NCI-H146 treated with DMSO at 0.1 percent for 48 hours (cell line): ENCODE measurements at regions not wholly inside any gene's neighbourhood (a gene's known extent, or its start where the extent isn't known, plus 50 kb on each side); places are given as distances from the start of the nearest gene placed in this dataset.

Experiments
- DNase-seq: peaks from one replicate; lab custom pipeline; 2025; ENCODE audit not compliant: unreplicated experiment; lab: John Stamatoyannopoulos, UW

DNA sequence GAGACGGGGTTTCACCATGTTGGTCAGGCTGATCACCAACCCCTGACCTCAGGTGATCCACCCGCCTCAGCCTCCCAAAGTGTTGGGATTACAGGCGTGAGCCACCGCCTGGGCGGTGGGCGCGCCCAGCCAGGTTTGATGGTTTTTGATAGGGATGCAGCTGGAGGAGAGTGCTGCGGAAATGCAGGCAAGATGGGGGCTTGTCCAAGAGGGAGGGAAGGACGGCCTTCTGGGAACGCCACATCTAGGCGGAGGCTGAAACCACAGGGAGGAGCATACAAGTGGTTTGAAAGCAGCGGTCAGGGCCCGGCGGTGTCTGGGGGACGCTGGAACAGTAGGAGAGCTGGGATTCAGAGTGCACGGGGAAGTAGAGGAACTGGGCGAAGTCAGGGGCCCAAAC is 134.6 kb downstream of the VRK1 start:
- no peak for DNase-seq

DNA sequence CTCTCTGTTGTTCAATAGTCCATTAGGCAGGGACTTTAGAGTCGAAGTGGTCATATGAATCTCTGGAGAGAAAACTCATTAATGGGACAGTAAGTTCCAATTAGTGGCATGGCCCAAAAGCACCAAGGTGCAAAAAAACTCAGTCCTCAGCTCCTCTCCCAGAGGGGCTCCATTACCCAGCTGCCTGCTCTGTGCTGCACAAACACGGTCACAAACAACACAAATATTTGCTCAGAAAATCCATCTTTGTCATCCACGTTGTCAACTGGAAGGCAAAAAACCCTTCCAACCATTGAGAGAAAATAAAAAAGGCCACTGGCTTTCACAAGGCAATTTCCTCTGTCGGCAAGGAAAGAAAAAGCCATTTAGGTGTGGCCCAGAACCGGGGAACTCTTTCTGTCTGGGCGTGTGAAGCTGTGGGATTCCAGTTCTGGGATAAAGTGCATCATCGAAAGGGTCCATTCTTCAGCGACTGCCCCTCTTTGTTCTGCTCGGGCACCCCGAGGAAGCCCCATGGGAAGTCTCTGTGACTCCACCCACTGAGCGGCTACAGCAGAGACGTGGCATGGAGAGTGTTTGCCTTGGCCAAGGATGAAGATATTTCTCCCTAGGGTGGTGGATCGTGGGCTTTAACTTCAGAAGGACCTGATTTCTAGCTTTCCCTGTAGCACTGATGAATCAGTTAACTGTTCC is 137.6 kb downstream of the VRK1 start:
- DNase-seq = no peak

GRCh38 chr14:96938946-96939345 is 141.8 kb downstream of the VRK1 start:
- DNase-seq = no peak

GRCh38 chr14:96940009-96940408 is 142.8 kb downstream of the VRK1 start:
- no peak for DNase-seq

DNA sequence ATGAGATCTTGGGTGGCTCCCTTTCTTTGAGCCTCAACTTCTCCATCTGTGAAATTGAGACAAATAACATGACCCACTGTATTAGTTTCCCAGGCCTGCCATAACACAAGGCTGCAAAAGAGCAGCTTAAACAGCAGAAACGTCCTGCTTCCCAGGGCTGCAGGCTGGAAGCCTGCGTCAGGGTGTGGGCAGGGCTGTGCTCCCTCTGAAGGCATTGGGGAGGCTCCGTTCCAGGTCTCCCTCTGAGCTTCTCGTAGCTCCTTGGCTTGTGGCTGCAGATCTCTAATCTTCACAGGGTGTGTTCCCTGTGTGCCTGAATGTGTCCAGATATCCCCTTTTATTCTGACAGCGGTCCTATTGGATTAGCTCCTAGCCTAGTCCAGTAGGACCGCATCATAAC is 147.1 kb downstream of the VRK1 start:
- DNase-seq = no peak

GRCh38 chr14:96945721-96946120 is 148.5 kb downstream of the VRK1 start:
- DNase-seq = no peak

DNA sequence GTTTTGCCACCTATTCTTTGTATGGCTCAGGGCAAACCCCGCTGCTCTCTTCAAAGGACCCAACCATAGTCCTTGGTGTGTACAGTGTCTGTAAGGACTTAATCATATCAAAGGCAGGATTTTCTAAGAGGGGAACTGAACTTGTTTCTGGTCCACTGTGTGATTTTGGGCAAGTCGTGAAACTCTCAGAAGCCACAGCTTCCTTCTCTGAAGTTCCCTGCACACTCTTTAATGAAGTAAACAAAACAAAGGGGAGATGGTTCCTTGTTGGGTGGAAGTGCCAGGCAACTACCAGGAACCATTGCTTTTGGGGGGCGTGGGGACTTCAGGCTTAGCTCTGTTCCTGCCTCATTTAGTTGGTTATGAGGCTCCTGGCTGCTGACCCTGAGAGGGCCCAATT is 152.4 kb downstream of the VRK1 start:
- no peak for DNase-seq

DNA sequence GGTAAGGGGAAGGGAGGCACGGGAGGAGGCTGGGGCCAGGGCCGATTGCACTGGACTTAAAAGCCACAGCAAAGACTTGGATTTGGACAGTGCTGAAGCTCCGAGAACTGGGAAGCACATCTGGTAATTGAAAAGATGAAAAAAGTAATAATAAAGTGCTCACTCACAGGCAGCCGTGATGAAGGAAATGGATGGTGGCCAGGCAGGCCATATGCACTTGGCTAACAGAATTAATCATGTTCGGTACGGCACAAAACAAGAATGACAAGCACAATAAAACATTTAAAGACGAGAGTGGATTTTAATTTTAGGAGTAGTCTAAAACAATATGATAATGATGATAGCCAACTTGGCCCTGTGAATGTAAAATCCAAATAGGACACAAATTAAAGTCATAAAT is 154.3 kb downstream of the VRK1 start:
- DNase-seq = no peak

DNA sequence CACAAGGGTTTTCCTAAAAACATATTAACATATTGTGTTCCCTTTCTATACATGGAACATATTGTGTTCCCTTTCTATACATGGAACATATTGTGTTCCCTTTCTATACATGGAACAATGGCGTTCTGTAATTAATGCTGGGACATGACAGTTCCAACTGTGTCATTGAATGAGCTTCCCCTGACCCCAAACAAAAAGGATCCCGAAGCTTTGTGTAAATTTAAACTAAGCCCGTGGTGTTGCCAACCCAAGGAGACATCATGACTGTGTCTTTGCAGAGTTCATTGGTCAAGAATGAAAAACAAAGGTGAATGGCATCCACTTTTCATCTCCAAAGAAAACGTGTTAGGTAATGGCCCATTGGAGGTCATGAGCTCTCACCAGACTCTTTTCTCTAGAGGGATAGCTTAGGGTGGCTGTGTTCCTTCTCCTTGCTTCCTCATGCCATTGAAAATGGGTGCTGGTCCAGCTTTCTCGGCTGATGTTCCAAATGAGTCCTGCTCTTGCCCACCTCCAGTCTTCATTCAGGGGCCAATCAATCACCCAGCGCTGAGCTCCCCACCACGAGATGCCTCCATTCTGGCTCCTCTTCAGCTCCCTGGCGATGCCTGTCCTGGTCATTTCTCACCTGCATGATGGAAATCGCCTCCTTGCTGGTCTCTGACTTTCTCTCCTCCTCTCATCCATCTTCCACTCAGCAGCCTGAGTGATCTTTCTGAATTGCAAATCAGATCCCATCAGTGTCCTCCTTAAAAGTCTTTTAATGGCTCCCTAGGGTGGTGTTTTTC is 156.1 kb downstream of the VRK1 start:
- peak; percentile 0 for DNase-seq

GRCh38 chr14:96953875-96954185 is 156.6 kb downstream of the VRK1 start:
- no peak for DNase-seq

DNA sequence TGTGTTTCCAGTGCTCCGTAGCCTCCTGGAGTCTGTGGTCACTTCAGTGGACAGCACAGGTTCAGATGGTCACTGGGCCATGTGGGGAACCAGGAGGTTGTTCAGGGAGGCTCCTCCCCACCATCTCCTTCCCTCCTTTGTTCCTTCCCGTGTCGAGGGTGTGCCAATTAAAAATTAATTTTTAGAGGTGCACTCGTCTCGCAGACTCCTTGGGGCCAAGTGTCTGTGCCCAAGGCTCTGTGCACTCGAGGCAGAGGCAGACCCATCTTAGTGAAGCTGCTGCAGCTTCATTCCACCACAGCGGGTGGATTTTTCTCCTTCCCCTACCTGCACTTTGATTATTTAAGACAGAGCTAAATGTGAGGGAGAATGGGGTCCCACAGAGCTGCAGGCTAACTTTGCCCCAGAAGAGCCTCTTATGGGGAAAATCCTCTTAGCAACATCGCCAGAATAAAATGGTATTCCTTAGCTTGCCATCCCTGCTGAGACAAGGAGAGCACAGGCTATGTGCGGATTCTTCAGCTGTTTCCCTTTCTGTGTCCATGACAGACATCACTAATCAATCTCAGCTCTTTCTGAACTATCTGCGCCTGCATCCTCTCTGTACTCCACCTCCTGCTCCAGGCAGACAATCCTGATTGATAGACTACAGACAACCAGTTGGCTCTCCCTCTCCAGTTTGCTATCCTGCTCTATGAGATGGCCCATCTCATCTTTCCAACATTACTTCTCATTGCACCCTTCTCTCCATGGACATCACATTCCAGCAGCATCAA is 159.5 kb downstream of the VRK1 start:
- DNase-seq = no peak

- DNase-seq = no peak
Observed at GRCh38 chr14:96958057-96958456, 160.9 kb downstream of the VRK1 start.

- no peak for DNase-seq
Observed at GRCh38 chr14:96959992-96960391, 162.8 kb downstream of the VRK1 start.

GRCh38 chr14:96960598-96961116 is 163.5 kb downstream of the VRK1 start:
- no peak for DNase-seq

DNA sequence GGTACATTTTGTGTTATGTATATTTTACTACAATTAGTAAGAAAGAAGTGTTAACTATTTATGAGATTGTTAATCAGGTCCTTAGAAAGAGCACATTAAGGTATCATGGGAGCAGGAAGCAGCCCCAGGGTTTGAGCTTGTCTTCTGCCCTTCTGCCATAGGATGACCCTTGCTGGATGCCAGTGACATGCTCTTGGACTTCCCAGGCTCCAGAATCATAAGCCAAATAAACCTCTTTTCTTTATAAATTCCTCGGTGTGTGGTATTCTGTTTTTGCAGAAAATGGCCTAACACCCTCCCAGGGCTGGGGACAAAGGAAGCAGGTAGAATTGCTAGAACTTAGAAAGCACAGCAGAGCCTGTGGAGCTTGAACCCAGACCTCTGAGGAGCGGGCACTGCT is 164.7 kb downstream of the VRK1 start:
- no peak for DNase-seq

DNA sequence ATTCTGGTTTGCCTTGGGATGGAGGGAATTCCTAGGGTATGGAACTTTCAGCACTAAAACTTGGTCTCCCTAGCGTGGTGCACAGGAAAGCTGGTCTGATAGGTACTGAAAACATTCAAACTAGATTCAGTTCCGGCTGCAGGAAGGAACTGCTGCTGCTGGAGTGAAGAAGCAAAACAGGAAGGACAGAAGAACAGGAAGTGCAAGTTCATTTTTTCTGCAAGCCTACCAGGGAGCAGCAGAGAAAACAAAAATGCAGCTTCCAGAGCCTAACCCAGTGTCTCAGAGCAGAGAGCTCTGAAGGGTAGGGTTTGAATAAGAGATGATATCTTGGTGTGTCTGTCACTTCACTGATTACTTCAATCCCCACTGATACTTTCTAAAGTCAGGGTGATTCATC is 165.2 kb downstream of the VRK1 start:
- no peak for DNase-seq

DNA sequence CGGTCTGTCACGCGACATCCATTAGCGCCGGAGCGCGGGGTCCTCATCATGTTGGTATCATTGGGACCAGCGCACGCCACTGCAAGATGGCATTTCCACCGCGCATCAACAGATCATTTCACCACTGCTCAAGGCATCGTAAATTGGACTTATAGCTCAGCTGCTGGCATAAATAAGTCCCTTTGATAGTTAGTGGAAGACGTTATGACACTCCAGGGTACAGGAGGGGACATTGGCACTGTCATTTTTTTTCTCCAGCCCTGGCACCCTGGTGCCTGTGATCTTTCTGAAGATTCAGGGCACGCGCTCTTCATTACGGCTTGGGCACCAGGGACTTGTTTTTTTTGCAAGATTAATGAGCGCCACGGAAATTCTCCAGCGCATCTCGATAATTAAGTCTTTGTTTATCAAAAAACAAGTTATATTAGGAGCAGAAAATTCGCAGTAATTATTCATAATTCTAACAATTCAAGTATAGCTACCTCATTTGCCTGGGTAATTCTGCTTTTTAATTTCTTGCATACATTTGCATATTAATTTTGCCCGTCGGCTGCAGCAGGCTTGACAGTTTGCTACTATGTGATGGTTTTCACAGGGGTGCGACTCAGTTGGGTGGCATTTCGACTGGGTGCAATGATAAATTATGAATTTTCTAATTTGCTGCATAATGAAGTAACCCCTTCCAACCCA is 167.7 kb downstream of the VRK1 start:
- DNase-seq = no peak

DNA sequence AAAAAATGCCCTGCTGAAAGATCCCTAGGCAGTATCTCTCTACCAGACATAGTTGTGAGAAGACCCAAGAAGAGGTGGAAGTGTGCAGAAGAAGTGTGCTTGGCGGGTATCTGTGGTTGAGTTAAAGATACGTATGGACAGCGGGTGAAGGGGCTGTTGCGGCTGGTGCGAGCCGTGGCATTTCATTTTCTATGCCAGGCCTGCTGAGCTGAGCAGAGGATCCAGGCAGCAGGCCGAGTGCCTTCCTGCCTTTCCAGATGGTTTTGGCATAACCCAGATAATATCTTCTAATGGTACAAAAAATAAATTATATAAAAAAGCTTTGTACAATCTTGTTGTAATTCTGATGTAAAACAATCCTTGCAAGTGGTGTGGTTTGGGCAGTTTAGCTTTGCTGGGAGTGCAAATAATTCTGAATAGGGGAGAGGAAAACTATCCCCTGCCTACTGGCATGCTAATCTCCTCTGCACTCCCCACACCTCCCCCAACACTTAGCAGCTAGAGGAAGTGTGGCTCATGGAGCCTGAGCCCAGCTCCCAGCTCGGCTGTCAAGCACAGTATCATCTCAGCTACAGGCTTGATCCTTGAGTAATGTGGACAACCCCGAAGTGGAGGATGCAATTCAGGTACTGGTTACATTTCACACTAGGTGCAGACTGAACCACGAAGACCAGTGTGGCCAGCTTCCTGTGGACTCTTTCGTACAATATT is 168.9 kb downstream of the VRK1 start:
- no peak for DNase-seq

DNA sequence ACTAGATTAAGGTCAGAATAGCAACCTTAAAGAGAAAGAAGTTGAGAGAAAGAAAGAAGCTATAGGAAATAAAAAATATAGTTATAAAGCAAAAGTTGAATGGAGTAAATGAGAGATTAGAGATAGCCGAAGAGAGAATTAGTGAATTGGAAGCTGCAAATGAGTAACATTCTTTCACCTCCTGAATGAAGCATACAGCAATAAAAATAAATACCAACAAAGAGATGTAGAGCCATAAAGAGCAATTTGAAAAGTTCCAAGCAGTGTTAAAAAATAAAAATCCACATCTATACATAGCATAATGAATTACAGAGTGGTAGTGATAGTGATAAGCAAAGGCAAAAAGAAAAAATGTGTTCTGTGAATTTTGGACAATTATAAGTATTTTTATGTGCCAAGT is 177.9 kb downstream of the VRK1 start:
- DNase-seq = no peak

DNA sequence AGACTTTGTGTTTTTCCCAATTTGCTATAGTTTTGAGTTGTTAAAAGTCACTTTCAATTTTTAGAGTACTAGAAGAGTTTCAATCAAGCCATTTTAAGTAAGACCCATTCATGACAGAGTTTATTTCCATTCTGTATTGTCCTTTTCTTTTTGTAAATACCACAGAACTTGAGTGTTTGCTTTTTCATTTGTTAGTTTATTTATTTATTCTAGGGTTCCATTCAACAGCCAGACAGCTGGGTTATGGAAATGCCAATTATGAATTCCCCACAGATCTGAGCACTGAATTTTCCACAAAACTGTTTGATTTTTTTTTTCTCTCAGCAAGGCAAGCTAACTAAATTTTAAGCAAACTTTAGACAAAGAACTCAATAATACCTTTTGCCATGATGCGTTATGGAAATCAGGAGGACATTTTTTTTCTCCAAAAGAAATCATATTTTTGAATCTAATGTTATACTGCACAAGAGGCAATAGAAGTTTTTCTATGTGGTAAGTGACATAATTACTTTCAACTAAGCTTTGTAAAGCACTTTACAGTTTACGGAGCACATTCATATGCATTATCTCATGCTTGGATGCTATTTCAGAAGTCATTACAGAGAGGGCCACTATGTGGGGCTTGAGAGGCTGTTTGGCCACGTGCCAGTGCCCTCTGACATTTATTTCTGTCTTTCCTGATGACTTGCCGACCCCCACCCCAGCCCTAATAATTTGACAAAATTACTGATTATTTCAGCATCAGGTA is 181.5 kb downstream of the VRK1 start:
- no peak for DNase-seq
